GM21423 (cell line): ENCODE measurements at regions not wholly inside any gene's neighbourhood (a gene's known extent, or its start where the extent isn't known, plus 50 kb on each side); places are given as distances from the start of the nearest gene placed in this dataset.
"Not testable (repeated sequence)": the region's sequence is repeated elsewhere in the genome, so short reads cannot be mapped to it uniquely, and the experiment has no call there.

Source experiments
- ATAC-seq: cut with Tn5 transposase; IDR thresholded peaks from one replicate; pipeline ENCODE4 v1.9.1; 2021; ENCODE audit warnings: mild to moderate bottlenecking, moderate library complexity; ENCODE audit not compliant: unreplicated experiment

GRCh38 chr21:27047283-27047657 is 80.4 kb upstream of the ADAMTS5 start:
- no peak for ATAC-seq

GRCh38 chr21:27045281-27045985 is 78.5 kb upstream of the ADAMTS5 start:
- no peak for ATAC-seq

GRCh38 chr21:27043377-27043776 is 76.5 kb upstream of the ADAMTS5 start:
- ATAC-seq = no peak

GRCh38 chr21:27040738-27041469 is 74.0 kb upstream of the ADAMTS5 start:
- no peak for ATAC-seq

- ATAC-seq = no peak
Measured at GRCh38 chr21:27036736-27037301, 69.9 kb upstream of the ADAMTS5 start.

GRCh38 chr21:27035791-27036190 is 68.9 kb upstream of the ADAMTS5 start:
- no peak for ATAC-seq

- ATAC-seq = no peak
Measured at GRCh38 chr21:27034796-27035195, 67.9 kb upstream of the ADAMTS5 start.

GRCh38 chr21:27033471-27033870 is 66.6 kb upstream of the ADAMTS5 start:
- ATAC-seq = no peak

- no peak for ATAC-seq
Measured at GRCh38 chr21:27026501-27026900, 59.6 kb upstream of the ADAMTS5 start.

GRCh38 chr21:27025708-27026107 is 58.8 kb upstream of the ADAMTS5 start:
- not testable (repeated sequence) for ATAC-seq

- no peak for ATAC-seq
Measured at GRCh38 chr21:27024971-27025370, 58.1 kb upstream of the ADAMTS5 start.

GRCh38 chr21:27024301-27024700 is 57.4 kb upstream of the ADAMTS5 start:
- ATAC-seq = no peak

GRCh38 chr21:27023186-27023585 is 56.3 kb upstream of the ADAMTS5 start:
- no peak for ATAC-seq

GRCh38 chr21:27021801-27022200 is 54.9 kb upstream of the ADAMTS5 start:
- ATAC-seq = no peak

GRCh38 chr21:27021046-27021445 is 54.2 kb upstream of the ADAMTS5 start:
- no peak for ATAC-seq

- ATAC-seq = no peak
Measured at GRCh38 chr21:27017246-27017645, 50.4 kb upstream of the ADAMTS5 start.
